Stimulated activated CD8-positive, alpha-beta memory T cell treated with anti-CD3 and anti-CD28 coated beads, Interleukin-4, amount 100 ng/mL, for 1 hour (primary cell): ENCODE measurements at regions not wholly inside any gene's neighbourhood (a gene's known extent, or its start where the extent isn't known, plus 50 kb on each side); places are given as distances from the start of the nearest gene placed in this dataset.
"Not testable (repeated sequence)": the region's sequence is repeated elsewhere in the genome, so short reads cannot be mapped to it uniquely, and the experiment has no call there.

Experiments
- DNase-seq, 2 donors: peaks; one replicate each; pipeline ENCODE4 v3.0.0-alpha.2; 2020; ENCODE audit warnings: low read depth in 2 of 2, low spot score in 1 of 2

DNA sequence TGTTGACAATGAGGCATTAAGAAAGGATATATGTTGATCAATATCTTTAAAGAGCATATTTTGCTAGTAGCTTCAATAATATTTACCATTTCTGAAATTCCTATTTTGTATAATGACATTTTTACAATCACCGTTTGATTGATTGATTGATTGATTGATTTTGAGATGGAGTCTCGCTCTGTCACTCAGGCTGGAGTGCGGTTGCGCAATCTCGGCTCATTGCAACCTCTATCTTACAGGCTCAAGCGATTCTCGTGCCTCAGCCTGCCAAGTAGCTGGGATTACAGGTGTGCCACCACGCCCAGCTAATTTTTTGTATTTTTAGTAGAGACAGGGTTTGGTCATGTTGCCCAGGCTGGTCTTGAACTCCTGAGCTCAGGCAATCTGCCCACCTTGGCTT, 150.9 kb upstream of the TEX13D start:
- not testable (repeated sequence) for DNase-seq

DNA sequence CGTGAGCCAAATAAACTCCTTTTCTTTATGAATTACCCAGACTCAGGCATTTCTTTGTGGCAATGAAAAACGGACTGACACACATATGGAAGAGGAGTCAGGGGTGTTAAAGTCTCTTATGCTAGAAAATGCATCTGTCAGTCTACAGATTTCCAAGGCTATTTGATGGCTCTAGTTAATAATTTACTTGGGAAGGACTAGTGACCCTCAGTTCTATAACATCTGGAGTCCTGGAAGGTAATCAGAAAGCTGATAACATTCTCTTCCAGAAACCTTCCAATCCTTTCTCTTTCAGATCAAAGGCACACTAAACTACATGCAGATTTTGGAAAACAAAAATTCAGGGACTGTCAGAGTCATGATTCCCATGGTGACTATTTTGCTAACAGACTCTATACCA, 142.0 kb upstream of the TEX13D start:
- DNase-seq, result no peak

DNA sequence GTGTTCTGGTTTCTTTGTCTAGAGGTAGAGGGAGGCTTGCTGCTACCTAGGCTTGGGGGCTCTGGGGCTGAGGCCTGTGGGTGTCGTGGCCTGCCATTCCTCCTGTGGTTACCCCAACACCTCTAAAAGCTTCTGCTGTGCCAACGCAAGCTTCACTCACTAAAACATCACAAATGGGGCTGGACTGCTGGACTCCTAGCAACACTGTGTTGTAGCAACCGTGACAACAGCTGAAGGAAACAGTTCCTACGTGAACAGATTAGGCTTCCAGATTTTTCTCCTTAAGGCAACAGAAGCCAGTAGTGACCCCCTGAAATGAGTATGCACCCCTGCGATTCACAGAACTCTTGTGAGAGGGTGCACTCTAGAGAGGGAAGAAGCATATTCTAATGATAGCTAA, 138.3 kb upstream of the TEX13D start:
- no peak for DNase-seq

DNA sequence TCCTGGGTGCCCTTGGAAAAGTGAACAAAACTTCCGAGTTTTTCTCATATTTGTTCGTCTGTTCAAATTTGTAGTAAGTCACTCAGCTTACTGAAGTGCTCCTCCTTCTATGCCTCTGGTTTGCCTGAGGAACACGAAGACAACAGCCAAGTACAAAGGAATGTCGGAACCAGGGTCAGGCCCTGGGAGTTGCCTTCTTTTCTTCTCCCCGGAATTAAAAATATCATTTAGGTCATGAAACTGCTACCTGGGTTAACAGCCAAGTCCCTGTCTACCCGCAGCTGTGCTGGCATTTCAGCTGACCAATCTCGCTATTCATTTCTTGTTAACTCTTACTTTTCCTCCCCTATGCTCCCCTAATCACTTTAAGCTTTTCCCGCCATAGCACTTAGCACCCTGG, 137.6 kb upstream of the TEX13D start:
- no peak for DNase-seq

DNA sequence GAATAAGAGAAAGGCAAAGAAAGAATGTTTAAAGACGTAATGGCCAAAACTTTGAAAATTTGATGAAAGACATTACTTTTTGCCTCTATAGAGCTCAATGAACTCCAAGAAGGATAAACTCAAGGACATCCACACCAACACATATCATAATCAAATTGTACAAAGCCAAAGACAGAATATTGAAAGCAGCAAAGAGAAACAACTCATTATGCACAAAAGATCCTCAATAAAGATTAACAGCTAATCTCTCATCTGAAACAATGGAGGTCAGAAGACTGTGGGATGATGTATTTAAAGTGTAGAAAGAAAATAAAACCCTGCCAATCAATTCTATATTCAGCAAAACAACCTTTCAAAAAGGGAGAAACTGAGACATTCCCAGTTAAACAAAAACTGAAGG, 129.1 kb upstream of the TEX13D start:
- DNase-seq, result no peak

DNA sequence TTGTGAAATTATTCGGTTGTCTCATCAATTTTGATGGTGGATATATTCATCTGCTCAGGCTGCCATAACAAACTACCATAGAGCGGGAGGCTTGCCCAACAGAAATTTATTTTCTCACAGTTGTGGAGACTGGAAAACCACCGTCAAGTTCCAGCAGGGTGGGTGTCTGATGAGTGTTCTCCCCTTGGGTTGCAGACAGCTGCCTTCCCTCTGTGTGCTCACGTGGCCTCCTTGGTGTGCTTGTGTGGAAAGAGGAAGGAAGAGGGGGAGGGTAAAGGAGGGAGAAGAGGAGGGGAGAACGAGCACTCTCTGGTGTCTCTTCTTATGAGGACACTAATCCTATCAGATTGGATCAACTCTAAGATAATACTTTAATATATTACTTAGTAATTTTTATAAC, 123.8 kb upstream of the TEX13D start:
- no peak for DNase-seq

DNA sequence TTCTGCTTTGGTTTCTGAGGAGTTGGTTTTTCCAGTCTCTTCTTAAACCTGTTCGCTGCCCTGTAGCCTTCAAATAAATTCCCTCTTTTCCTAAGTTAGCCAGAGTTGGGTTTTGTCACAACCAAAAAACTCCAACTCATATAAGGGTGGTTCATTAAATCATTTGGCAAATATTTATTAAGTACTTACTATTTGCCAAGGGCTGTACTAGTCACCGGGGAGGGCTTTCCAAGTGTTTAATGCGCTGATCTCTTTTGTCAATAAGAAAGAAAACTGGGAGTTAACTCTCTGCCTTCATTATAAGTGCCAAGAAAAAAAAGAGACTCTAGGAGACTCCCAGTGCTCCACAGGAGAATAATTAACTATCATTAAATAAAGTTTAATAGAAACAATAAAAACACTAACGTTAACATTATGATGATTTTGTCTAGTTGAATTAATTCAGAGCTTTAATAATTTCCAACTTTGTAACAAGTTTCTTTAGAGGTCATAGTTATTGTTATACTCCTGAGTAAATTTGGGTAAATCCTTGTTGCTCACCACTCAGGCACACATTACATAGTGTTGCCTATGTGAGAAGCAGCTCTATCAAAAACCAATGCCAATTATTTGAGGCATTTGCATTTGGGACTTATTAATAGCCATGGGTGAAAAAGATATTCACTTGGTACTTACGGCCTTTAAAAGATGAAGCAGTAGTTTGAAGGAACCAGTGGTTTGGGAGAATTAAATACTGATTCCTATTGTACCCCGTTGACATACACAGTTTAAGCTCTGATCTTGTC, 122.5 kb upstream of the TEX13D start:
- DNase-seq, result no peak

DNA sequence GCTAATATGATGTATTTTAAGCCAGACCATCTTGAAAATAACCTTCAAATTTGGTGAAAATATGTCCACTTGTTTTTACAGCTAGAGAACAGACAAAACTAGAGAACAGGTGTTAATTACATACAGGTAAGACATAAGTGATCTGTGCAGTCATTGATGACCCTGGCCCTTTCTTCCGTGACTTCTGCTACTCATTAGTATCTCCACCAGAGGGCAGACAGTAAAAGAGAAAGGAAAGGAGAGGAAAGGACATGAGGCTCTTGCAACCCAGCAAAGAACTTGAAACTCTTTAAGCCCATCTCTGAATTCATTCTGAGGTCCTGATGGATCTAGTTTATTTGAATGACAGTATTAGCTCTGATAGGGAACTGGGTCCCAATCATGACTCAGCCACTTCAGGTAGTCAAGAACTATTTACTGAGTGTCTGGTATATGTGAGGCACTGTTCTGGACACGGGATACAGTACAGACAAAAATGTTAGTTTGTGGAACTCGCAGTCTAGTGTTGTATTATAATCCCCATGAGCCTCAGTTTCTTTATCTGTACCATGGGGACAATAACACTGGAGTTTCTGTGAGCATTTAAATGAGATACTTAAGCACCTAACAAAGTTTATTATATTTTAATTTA, 121.0 kb upstream of the TEX13D start:
- DNase-seq, result no peak

DNA sequence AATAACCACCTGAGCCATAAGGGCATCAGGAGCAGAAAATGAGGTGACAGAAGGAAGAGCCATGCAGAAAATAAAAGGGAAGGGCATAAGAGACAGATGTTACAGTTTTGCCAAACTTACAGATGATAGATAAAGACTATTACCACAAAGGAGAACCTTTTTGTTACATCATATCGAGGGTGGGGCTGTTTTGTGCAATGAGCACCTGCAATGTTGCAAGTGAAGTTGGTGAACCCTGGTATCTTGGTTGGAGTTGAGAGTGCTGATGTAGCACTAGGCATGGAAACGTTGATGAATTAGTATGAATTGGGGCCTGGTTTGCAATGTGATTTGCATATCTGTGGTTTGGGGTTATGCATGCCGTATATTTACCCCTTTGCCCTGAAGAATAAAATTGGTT, 119.8 kb upstream of the TEX13D start:
- DNase-seq, result no peak

DNA sequence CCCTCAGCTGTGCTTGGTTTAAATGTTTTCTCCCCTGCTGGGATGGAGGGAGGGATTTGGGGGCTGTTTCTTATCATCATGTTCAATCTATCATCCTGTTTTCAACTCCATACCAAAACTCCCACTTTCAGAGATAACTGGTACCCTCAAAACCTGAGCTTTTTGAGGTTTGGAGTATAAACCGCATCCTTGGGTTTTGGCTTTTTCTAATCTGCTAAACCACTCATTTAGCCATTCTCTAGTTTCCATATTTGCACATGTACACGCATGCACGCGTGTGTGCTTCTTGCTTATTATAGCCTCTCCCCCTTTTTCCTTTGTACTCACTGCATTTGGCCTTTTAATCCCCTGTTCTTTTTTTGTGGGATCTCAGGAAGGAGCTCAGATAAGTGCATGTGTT, 116.7 kb upstream of the TEX13D start:
- DNase-seq, result no peak

DNA sequence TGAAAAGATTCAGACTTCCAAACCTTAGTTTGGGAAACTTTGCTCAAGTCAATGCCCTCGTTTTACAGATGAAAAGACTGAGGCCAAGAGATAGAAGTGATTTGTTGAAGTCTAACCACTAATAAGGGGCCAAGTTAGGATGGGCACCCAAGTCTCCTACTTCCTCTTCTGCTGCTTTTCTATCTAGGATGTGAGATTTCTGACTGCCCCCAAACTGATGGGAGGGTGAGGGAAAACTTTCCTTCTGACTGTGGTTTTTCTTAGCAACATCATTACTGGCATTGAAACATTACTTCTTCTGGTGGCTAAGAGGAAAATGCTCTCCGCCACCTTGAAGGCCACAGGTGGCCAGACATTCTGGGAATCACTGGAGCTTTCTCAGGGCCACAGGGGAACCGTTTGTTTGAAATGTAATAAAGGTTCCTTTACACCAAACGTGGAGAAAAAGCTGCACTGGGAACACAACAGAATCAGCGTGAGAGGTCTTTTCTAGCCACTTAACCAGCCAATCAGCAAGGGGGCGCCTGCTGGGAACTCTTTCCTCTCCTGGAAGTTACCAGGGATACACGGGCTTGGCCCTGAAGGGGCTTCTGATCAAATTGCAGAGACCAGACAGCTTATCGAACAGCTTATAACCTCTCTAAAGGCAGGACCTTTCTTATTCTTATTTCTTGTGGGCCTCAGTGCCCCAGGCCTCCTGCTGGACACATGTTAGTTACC, 115.9 kb upstream of the TEX13D start:
- DNase-seq, result no peak

DNA sequence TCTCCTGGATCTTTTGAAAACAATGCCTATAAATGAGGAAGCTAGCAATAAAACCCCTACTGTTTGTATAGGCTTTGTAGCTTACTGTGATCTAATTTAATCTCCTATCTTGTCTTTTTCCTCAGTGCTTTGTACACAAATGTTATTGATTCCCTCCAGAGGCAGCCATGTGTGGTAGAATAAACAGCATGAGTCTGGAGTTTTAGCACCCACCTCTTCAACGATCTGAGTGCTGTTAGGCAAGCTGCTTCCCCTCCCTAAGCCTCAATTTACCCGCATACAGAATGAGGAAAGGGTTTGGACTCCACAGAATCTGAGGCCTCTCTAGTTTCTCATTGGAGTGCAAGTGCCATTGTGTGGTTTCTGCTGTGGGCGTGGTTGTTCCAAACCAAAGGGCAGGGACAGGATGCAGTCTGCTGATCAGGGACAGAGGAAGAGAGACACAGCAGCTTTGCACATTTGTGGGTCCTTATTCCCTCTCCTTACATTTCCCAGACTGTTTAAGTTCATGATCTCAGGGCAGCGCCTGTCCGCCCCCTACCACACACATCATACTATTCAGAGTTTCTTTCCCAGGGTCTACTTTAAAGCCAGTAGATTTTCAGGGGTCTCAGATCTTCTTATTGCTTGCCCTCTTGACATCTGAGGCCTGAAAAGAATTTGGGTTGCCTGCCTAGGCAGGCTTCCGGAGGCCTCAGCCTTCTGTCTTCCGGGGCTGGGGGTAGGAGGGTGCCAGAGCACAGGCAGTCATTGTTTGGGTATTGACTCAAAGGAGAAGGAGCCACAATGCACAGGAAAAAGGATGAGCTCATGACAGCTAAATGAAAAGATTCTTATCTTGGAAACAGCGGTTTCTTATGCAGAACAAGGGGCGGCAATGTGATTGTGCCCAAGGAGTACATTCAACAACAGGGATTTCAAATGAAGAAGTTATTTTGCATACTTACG, 114.9 kb upstream of the TEX13D start:
- DNase-seq, result peak in 1 of 2 donors; percentile 25

DNA sequence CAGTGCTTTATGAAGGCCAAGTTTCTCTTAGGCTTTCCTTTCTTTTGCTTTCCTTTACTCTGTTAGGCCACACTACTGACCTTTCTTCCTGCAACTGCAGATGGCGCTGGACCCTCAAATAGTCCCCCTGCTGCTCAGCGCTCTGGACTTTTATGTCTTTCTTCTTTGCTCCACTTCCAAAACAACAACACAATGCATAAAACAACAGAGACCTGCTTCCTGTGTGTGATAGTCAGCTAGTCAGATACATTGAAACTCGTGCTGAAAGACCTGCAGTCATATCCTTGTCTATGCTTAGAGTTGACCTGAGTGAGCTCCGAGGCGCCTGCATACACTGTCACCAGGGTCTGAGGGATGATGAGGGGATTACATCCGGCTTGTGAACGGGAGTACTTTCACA, 108.9 kb upstream of the TEX13D start:
- no peak for DNase-seq

DNA sequence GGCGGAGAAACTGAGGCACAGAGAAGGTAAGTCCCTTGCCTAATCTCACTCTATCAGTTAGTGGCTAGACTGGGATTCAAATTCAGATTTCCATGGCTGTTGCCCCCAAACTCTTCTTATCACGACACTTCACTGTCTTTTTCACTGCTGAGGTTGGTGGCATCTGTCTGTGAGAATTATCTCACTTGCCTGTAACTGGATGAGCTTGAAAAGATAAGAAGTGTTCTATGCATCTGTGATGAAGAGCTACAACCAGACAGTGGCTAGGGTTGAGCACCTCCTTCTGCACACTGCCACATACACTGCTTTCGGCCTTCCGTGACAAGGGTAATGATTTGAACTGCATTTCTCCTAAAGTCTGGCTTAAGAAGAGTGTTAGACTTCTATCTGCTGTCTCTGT, 107.9 kb upstream of the TEX13D start:
- DNase-seq, result no peak

DNA sequence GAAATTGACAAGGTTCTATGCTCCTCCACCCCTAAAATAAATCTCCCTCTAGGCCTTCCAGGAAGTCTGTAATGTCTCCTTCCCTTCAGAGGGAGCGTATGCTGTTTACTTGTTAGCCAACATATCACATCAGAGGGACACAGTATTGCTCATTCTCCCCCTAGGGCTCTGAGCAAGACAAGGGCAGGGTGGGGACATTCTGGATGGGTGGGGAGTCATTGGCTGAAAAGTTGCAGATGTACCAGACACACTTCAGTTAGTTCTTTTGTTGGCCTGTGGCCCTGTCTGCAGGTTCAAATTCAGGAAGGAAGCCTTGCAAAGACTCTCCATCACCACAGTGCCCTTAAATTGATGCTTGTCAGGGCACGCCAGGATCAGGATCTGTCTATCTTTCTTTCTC, 106.3 kb upstream of the TEX13D start:
- DNase-seq, result no peak

DNA sequence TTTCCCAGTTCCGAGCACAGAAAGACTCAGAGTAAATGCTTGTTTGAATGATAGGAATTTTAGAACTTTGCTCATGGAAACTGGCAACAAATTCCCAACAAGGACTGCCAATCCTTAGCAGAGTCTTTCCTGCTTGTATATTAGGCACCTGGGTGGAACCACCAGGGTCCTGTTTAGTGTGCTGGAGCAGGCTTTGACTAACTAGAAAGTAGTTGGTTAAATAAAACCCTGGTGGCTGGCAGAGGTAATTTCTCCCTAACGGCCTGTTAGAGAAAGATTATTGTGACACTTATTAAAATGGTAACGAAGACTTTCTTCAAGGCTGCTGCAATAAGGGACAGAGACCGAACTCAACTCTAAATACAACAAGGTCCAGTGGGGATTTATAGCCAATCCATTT, 103.6 kb upstream of the TEX13D start:
- DNase-seq, result no peak

DNA sequence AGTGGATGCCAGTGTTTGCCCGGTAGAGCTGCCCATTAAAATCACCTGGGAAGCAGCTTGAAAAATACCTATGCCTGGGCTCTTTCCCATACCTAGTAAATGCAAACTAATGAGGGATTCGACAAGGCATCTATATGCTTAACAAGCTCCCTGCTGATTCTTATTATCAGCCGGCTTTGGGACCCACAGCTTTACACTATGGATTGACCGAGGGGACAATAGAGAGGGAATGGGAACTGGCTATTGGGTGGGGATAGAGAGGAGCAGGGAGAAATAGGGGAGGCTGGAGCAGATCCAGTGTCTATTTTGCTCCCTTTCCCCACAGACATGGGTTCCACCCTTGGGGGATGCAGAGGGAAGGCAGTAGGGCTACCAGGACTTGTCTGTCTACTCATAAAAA, 103.1 kb upstream of the TEX13D start:
- no peak for DNase-seq

DNA sequence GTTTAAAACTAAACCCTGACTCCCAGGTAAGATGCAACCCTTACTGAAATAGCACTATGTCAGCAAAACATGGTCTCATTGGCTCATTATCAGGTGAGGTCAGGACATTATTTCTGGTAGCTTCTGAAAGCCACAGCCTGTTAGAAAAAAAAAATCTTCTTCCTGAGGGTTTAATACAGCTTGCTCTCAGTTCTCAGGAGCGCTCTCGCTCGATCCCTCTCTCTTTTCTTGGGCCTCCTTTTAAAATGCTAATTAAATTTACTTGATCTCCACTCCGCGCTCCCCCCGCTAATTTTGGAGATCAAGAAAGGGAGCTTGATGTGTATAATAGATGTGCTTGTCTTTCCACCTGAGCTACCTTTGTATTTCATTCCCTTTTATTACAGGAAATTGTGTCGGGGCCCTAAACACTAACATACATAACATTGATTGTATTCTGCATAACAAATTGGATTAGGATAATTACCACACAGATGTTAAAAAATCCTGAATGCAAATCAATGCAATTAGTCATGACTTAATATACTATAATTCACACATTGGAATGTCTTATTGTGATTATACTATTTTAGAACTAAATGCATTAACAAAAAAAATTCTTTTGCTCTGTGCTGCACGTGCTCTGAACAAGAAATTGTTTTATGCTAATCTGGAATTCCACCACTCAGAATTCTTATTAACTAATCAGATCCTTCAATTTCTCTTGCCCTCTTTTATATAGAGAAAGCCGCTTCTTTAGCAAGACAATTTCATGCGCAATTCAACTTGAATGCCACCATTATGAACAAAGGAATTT, 101.6 kb upstream of the TEX13D start:
- DNase-seq, result no peak

DNA sequence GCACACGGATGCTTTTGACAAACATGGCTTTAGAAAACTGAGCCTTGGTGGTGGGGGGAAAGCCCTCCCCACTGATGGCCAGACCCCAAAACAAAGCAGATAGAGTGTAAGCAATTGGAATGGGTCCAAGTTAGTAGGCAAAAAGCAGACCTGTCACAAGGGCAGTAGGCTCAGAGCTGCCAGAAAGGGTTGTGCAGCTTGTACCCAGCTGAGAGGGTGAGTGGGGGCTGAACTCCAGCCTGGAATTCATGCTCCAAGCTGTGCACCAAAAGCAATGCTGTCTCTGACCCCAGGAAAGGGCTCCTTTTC, 101.1 kb upstream of the TEX13D start:
- no peak for DNase-seq

DNA sequence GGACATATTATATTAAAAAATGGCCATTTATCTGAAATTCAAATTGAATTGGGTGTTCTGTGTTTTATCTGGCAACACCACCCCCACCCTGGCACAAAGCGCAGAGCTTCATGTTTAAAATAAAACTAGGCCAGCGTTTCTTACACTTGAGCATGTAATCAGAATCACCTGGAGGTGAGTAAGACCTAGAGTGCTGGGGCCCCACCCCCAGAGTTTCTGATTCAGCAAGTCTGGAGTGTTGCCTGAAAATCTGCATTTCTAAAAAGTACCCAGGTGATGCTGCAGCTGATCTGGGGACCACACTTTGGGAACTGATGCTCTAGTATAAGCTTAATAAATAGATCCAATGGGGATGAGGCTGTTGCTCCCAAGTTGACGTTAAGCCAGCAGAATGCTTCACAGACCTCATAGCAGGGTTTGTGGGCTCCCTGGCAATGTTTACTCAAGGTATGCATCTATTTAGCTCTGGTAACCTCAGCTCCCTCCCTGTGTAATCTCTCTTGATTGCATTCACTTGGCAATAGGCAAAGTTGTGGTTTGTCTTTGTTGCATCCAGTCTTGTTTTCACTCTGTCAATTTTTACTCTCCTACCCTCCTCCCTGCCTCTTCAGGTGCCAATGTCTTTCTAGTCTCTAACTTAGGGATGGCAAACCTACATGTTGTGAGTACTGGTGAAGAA, 99.8 kb upstream of the TEX13D start:
- DNase-seq, result no peak
